ENCODE measurements at regions not wholly inside any gene's neighbourhood (a gene's known extent, or its start where the extent isn't known, plus 50 kb on each side); places are given as distances from the start of the nearest gene placed in this dataset.

DNA sequence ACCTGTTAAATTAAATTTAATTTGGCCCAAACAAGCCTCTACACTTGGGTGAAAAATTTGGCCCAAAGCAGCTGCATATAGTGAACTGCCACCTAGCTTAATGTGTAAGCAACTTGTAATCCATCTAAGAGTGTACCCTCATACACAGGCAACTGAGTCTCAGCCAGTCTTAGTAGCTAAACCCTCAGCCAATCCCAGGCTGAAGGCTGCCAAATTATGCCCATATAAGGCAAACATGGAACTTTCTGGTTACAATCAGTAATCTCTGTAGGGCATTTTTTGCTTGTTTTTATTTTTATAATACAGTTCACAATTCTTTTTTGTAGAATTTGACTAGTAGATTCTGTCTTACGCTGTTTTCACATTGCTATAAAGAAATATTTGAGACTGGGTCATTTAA, 958.7 kb downstream of the FSCB start:
- TF ChIP-seq SSRP1 (CRISPR knock-in tag; IDR thresholded peaks at IDR 0.05) (no peak), ZNF879 (CRISPR knock-in tag; IDR thresholded peaks at IDR 0.05) (no peak), CEBPB (IDR thresholded peaks at IDR 0.05; ENCODE audit: borderline replicate concordance, low read depth, low read length) (no peak), GABPA (IDR thresholded peaks at IDR 0.05; ENCODE audit: low read depth, low read length) (no peak), GABPA (CRISPR knock-in tag; IDR thresholded peaks at IDR 0.05; ENCODE audit: low read depth) (no peak), YY1 (IDR thresholded peaks at IDR 0.05; ENCODE audit: insufficient read depth, insufficient replicate concordance, low read depth, low read length) (no peak), SATB2 (CRISPR knock-in tag; IDR thresholded peaks at IDR 0.05) (no peak)
- TF ChIP-seq, protein P1, sequence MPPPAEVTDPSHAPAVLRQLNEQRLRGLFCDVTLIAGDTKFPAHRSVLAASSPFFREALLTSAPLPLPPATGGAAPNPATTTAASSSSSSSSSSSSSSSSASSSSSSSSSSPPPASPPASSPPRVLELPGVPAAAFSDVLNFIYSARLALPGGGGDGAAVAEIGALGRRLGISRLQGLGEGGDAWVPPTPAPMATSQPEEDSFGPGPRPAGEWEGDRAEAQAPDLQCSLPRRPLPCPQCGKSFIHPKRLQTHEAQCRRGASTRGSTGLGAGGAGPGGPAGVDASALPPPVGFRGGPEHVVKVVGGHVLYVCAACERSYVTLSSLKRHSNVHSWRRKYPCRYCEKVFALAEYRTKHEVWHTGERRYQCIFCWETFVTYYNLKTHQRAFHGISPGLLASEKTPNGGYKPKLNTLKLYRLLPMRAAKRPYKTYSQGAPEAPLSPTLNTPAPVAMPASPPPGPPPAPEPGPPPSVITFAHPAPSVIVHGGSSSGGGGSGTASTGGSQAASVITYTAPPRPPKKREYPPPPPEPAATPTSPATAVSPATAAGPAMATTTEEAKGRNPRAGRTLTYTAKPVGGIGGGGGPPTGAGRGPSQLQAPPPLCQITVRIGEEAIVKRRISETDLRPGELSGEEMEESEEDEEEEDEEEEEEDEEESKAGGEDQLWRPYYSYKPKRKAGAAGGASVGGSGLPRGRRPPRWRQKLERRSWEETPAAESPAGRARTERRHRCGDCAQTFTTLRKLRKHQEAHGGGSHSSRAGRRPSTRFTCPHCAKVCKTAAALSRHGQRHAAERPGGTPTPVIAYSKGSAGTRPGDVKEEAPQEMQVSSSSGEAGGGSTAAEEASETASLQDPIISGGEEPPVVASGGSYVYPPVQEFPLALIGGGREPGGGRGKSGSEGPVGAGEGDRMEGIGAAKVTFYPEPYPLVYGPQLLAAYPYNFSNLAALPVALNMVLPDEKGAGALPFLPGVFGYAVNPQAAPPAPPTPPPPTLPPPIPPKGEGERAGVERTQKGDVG (CRISPR knock-in tag; IDR thresholded peaks at IDR 0.05; ENCODE audit: borderline replicate concordance), result no peak
- TF ChIP-seq, protein P2, sequence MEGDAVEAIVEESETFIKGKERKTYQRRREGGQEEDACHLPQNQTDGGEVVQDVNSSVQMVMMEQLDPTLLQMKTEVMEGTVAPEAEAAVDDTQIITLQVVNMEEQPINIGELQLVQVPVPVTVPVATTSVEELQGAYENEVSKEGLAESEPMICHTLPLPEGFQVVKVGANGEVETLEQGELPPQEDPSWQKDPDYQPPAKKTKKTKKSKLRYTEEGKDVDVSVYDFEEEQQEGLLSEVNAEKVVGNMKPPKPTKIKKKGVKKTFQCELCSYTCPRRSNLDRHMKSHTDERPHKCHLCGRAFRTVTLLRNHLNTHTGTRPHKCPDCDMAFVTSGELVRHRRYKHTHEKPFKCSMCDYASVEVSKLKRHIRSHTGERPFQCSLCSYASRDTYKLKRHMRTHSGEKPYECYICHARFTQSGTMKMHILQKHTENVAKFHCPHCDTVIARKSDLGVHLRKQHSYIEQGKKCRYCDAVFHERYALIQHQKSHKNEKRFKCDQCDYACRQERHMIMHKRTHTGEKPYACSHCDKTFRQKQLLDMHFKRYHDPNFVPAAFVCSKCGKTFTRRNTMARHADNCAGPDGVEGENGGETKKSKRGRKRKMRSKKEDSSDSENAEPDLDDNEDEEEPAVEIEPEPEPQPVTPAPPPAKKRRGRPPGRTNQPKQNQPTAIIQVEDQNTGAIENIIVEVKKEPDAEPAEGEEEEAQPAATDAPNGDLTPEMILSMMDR (CRISPR knock-in tag; IDR thresholded peaks at IDR 0.05), result no peak
- TF ChIP-seq, protein P3, sequence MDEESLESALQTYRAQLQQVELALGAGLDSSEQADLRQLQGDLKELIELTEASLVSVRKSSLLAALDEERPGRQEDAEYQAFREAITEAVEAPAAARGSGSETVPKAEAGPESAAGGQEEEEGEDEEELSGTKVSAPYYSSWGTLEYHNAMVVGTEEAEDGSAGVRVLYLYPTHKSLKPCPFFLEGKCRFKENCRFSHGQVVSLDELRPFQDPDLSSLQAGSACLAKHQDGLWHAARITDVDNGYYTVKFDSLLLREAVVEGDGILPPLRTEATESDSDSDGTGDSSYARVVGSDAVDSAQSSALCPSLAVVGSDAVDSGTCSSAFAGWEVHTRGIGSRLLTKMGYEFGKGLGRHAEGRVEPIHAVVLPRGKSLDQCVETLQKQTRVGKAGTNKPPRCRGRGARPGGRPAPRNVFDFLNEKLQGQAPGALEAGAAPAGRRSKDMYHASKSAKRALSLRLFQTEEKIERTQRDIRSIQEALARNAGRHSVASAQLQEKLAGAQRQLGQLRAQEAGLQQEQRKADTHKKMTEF (CRISPR knock-in tag; IDR thresholded peaks at IDR 0.05), result no peak
- TF ChIP-seq, protein P4, sequence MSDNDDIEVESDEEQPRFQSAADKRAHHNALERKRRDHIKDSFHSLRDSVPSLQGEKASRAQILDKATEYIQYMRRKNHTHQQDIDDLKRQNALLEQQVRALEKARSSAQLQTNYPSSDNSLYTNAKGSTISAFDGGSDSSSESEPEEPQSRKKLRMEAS (IDR thresholded peaks at IDR 0.05), result no peak
